ENCODE measurements at regions not wholly inside any gene's neighbourhood (a gene's known extent, or its start where the extent isn't known, plus 50 kb on each side); places are given as distances from the start of the nearest gene placed in this dataset.

DNA sequence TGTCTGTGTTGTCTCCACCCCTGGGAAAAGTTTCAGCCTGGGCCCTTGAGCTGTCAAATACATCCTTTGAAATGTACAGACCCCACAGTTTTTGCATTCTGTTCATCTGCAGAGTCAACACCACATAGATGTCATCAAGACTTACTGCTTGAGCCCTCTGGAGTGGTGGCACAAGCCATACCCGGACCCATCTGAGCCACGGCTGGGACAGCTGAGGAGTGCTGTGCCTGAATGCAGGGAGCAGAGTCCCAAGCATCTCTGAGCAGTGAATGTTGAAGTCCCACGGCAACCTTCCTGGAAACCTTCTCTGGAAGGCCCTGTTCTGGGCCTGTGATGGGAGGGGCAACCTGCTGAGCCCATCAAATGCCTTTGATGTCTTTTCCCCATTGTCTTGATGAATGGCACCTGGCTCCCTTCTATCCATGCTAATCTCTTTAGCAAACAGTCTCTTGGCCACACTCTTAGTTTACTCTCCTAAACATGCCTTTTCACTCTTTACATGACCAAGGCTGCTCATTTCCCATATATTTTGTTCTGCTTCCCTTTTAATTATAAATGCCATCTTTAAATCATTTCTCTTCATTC, 92.5 kb downstream of the ATPSCKMT start (continued):
- TF ChIP-seq RFX5 (IDR thresholded peaks at IDR 0.05; ENCODE audit: low read depth, low read length) (no peak), ZBTB7A (CRISPR knock-in tag; IDR thresholded peaks at IDR 0.05) (no peak), SUZ12 (IDR thresholded peaks at IDR 0.05; ENCODE audit: low read depth, low read length) (no peak), GFI1 (CRISPR knock-in tag; IDR thresholded peaks at IDR 0.05; ENCODE audit: borderline replicate concordance) (no peak), ZNF317 (CRISPR knock-in tag; IDR thresholded peaks at IDR 0.05) (no peak), ZNF331 (CRISPR knock-in tag; IDR thresholded peaks at IDR 0.05) (peak; percentile 68), ZSCAN9 (CRISPR knock-in tag; IDR thresholded peaks at IDR 0.05; ENCODE audit: borderline replicate concordance) (no peak), RFX3 (CRISPR knock-in tag; IDR thresholded peaks at IDR 0.05) (no peak), ZNF484 (CRISPR knock-in tag; IDR thresholded peaks at IDR 0.05; ENCODE audit: borderline replicate concordance, low read depth) (no peak), SIN3A (IDR thresholded peaks at IDR 0.05; ENCODE audit: borderline replicate concordance, low read depth, low read length) (no peak), ZSCAN25 (CRISPR knock-in tag; IDR thresholded peaks at IDR 0.05) (no peak), MED13 (CRISPR knock-in tag; IDR thresholded peaks at IDR 0.05) (no peak), ZNF558 (CRISPR knock-in tag; IDR thresholded peaks at IDR 0.05; ENCODE audit: borderline replicate concordance) (no peak), EZH2 (conservative IDR thresholded peaks at IDR 0.05; ENCODE audit: low read depth, low read length) (no peak), PHF8 (CRISPR knock-in tag; IDR thresholded peaks at IDR 0.05) (no peak), EP300 (IDR thresholded peaks at IDR 0.05; ENCODE audit: low read depth in 2 of 2, low read length in 2 of 2) (peak in 1 of 2 experiments; percentile 40; a peak in 1 of 4 replicates), EP300 (CRISPR knock-in tag; IDR thresholded peaks at IDR 0.05; ENCODE audit: borderline replicate concordance) (no peak), RXRA (CRISPR knock-in tag; IDR thresholded peaks at IDR 0.05) (0 out of 2 replicates have a peak, but pooled peaks have one; percentile 45), GATAD2A (CRISPR knock-in tag; IDR thresholded peaks at IDR 0.05) (peak; percentile 52; the same call in 1 of the 2 replicates), TOE1 (CRISPR knock-in tag; IDR thresholded peaks at IDR 0.05) (no peak), RCOR2 (CRISPR knock-in tag; IDR thresholded peaks at IDR 0.05) (0 out of 2 replicates have a peak, but pooled peaks have one; percentile 47)
- TF ChIP-seq, protein P1, sequence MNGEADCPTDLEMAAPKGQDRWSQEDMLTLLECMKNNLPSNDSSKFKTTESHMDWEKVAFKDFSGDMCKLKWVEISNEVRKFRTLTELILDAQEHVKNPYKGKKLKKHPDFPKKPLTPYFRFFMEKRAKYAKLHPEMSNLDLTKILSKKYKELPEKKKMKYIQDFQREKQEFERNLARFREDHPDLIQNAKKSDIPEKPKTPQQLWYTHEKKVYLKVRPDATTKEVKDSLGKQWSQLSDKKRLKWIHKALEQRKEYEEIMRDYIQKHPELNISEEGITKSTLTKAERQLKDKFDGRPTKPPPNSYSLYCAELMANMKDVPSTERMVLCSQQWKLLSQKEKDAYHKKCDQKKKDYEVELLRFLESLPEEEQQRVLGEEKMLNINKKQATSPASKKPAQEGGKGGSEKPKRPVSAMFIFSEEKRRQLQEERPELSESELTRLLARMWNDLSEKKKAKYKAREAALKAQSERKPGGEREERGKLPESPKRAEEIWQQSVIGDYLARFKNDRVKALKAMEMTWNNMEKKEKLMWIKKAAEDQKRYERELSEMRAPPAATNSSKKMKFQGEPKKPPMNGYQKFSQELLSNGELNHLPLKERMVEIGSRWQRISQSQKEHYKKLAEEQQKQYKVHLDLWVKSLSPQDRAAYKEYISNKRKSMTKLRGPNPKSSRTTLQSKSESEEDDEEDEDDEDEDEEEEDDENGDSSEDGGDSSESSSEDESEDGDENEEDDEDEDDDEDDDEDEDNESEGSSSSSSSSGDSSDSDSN (CRISPR knock-in tag; IDR thresholded peaks at IDR 0.05): no peak
- TF ChIP-seq, protein P2, sequence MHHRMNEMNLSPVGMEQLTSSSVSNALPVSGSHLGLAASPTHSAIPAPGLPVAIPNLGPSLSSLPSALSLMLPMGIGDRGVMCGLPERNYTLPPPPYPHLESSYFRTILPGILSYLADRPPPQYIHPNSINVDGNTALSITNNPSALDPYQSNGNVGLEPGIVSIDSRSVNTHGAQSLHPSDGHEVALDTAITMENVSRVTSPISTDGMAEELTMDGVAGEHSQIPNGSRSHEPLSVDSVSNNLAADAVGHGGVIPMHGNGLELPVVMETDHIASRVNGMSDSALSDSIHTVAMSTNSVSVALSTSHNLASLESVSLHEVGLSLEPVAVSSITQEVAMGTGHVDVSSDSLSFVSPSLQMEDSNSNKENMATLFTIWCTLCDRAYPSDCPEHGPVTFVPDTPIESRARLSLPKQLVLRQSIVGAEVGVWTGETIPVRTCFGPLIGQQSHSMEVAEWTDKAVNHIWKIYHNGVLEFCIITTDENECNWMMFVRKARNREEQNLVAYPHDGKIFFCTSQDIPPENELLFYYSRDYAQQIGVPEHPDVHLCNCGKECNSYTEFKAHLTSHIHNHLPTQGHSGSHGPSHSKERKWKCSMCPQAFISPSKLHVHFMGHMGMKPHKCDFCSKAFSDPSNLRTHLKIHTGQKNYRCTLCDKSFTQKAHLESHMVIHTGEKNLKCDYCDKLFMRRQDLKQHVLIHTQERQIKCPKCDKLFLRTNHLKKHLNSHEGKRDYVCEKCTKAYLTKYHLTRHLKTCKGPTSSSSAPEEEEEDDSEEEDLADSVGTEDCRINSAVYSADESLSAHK (CRISPR knock-in tag; IDR thresholded peaks at IDR 0.05; ENCODE audit: borderline replicate concordance): no peak
- TF ChIP-seq, protein P3, sequence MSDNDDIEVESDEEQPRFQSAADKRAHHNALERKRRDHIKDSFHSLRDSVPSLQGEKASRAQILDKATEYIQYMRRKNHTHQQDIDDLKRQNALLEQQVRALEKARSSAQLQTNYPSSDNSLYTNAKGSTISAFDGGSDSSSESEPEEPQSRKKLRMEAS (IDR thresholded peaks at IDR 0.05): no peak
- TF ChIP-seq, protein P4, sequence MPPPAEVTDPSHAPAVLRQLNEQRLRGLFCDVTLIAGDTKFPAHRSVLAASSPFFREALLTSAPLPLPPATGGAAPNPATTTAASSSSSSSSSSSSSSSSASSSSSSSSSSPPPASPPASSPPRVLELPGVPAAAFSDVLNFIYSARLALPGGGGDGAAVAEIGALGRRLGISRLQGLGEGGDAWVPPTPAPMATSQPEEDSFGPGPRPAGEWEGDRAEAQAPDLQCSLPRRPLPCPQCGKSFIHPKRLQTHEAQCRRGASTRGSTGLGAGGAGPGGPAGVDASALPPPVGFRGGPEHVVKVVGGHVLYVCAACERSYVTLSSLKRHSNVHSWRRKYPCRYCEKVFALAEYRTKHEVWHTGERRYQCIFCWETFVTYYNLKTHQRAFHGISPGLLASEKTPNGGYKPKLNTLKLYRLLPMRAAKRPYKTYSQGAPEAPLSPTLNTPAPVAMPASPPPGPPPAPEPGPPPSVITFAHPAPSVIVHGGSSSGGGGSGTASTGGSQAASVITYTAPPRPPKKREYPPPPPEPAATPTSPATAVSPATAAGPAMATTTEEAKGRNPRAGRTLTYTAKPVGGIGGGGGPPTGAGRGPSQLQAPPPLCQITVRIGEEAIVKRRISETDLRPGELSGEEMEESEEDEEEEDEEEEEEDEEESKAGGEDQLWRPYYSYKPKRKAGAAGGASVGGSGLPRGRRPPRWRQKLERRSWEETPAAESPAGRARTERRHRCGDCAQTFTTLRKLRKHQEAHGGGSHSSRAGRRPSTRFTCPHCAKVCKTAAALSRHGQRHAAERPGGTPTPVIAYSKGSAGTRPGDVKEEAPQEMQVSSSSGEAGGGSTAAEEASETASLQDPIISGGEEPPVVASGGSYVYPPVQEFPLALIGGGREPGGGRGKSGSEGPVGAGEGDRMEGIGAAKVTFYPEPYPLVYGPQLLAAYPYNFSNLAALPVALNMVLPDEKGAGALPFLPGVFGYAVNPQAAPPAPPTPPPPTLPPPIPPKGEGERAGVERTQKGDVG (CRISPR knock-in tag; IDR thresholded peaks at IDR 0.05; ENCODE audit: borderline replicate concordance): no peak
